Pancreas (tissue), 10 donors: ENCODE measurements at regions not wholly inside any gene's neighbourhood (a gene's known extent, or its start where the extent isn't known, plus 50 kb on each side); places are given as distances from the start of the nearest gene placed in this dataset.

Experiments used
- ATAC-seq, 4 donors: fragments of 200-7000 bp; cut with Tn5 transposase; one replicate each; pipeline versions ENCODE4 v1.8.0 to v1.9.1; 2020; ENCODE audit warnings: mild to moderate bottlenecking in 4 of 4, moderate library complexity in 4 of 4
- DNase-seq, 6 donors: peaks; one replicate each; pipeline ENCODE4 v3.0.0-alpha.2; 2020
- FAIRE-seq: peaks from 2 replicates; lab custom pipeline; 2012; peaks lifted over from hg19 to GRCh38; lab: Jason Lieb, UNC
- H3K27ac ChIP-seq, 4 donors: fragments of 200-600 bp; sonication (generic); 1 replicate in 3 of 4; 2 replicates in 1 of 4; pipeline versions ENCODE4 v1.5.0 to v1.8.0; 2020
- H3K27me3 ChIP-seq, 4 donors: fragments of 200-600 bp; one replicate each; pipeline ENCODE4 v1.8.0; 2021
- H3K36me3 ChIP-seq, 3 donors: fragments of 200-600 bp; sonication (generic) in 1 of 3; one replicate each; pipeline versions ENCODE4 v1.5.0 to v1.8.0; 2020 to 2021
- H3K4me1 ChIP-seq, 3 donors: fragments of 200-600 bp; one replicate each; pipeline ENCODE4 v1.8.0; 2021
- H3K4me3 ChIP-seq, 4 donors: fragments of 200-600 bp; sonication (generic) in 2 of 4; one replicate each; pipeline versions ENCODE4 v1.5.0 to v1.8.0; 2020 to 2021
- H3K9me3 ChIP-seq, 4 donors: fragments of 200-600 bp; one replicate each; pipeline ENCODE4 v1.8.0; 2021
- WGBS, 2 donors: extraction: QIAGEN DNeasy Blood & Tissue Kit; methylation state at CpG; one replicate each; pipeline ENCODE4 v1.1.7; 2013; 5-methylcytosine and 5-hydroxymethylcytosine counted together
- intact Hi-C, 3 donors: fragments of 100-400 bp; cut with DNase I; formaldehyde crosslinking; loops; one replicate each; pipeline versions ENCODE4 v1.11.1 to v1.14.2; 2022
- TF ChIP-seq, protein P1 (sequence below), 4 donors: fragments of 200-600 bp; sonication (generic) in 3 of 4; IDR thresholded peaks; one replicate each; pipeline versions ENCODE4 v1.5.0 to v1.8.0; 2021; ENCODE audit warnings: antibody characterized with exemption in 4 of 4
- donor health status: healthy with polysubstance abuse.
- donor health status: DM: no; HTN: no; CAD: no; lungs with moderate emphysema.
- donor health status: DM: no; HTN: no; CAD: no.
- donor health status: control.
- donor health status: control.
- donor health status: Bipolar disorder and iron deficiency.
- donor health status: DM: yes; HTN: yes; CAD: no.
- donor health status: DM: no; HTN: no; CAD: no.
- donor health status: DM: no; HTN: no; CAD: no.
- donor health status: DM: yes; HTN: yes; CAD: no.

DNA sequence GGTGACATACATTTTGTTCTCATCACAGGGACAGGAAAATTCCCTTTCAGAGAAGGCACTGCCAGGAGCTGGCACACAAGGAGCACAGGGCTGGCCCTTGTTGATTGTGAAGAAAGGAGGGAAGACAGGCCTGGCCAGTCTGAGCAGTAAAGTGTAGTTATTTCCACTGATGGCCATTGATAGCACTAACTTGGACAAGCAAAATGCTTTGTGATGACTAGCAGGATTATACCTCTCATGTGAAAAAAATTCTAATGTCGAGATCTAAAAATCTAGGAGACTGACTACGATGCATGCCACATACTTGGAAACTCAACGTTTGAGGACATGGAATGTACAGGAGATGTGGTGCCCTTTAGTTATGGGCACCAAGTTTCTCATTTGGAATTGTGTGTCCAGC, 54.3 kb upstream of the ST8SIA2 start:
- 70 to 85% methylated on average over 3 of the region's 3 CpGs for WGBS, 2 donors

More for the DNA sequence above, 54.3 kb upstream of the ST8SIA2 start:
- ATAC-seq (no peak), FAIRE-seq (no peak), DNase-seq (no peak)
- no peaks in the 10 kb centered on the region for H3K36me3 ChIP-seq
- no peaks in the 10 kb centered on the region for H3K9me3 ChIP-seq
- TF ChIP-seq, protein P1, sequence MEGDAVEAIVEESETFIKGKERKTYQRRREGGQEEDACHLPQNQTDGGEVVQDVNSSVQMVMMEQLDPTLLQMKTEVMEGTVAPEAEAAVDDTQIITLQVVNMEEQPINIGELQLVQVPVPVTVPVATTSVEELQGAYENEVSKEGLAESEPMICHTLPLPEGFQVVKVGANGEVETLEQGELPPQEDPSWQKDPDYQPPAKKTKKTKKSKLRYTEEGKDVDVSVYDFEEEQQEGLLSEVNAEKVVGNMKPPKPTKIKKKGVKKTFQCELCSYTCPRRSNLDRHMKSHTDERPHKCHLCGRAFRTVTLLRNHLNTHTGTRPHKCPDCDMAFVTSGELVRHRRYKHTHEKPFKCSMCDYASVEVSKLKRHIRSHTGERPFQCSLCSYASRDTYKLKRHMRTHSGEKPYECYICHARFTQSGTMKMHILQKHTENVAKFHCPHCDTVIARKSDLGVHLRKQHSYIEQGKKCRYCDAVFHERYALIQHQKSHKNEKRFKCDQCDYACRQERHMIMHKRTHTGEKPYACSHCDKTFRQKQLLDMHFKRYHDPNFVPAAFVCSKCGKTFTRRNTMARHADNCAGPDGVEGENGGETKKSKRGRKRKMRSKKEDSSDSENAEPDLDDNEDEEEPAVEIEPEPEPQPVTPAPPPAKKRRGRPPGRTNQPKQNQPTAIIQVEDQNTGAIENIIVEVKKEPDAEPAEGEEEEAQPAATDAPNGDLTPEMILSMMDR (IDR thresholded peaks at IDR 0.05): no peak
- intact Hi-C loops: no loop called here
- no peaks in the 10 kb centered on the region for H3K4me1 ChIP-seq
- H3K27ac ChIP-seq: no peak overlapping the region
- no peak overlapping the region for H3K4me3 ChIP-seq
- H3K27me3 ChIP-seq: no peaks in the 10 kb centered on the region
